LNCaP clone FGC (cell line): ENCODE measurements at regions not wholly inside any gene's neighbourhood (a gene's known extent, or its start where the extent isn't known, plus 50 kb on each side); places are given as distances from the start of the nearest gene placed in this dataset.

Source experiments
- DNase-seq: peaks from one replicate; pipeline ENCODE4 v3.0.0-alpha.2; 2011; ENCODE audit warnings: low read depth
- H3K4me3 ChIP-seq: 2 replicates; pipeline ENCODE4 v1.5.1; 2011; ENCODE audit warnings: mild to moderate bottlenecking, low read depth, low read length, control low read depth
- CTCF ChIP-seq: IDR thresholded peaks from 2 replicates; pipeline ENCODE4 v1.5.1; 2012; ENCODE audit warnings: mild to moderate bottlenecking; ENCODE audit not compliant: control insufficient read depth, insufficient read depth; ENCODE audit errors: extremely low read depth

DNA sequence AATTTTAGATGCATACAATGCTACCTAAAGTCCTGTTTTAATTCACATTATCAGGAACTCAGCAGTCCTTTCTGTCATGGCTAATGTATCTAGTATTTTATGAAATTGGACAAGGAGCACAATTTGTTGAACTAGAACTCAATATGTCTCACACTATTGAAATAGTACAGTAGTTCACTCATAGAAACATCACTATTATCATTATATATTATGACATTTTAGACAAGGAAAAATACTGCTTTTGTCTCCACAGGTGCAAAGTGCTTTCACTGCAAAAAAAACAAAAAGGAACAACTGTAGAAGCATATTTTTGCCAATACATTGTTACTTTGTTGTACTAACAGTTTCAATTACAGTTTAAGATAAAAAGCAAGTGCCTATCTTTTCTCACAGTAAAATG lies 419.2 kb upstream of the CDH19 start:
- DNase-seq, result no peak
- no peak overlapping the region for H3K4me3 ChIP-seq
- no peak for TF ChIP-seq CTCF

- no peak for TF ChIP-seq CTCF
- no peak overlapping the region for H3K4me3 ChIP-seq
- DNase-seq, result no peak
These were observed 407.0 kb upstream of the CDH19 start for GRCh38 chr18:67010919-67011318.

GRCh38 chr18:67007999-67008398 lies 404.1 kb upstream of the CDH19 start:
- no peak overlapping the region for H3K4me3 ChIP-seq
- DNase-seq, result no peak
- no peak for TF ChIP-seq CTCF

- no peak for TF ChIP-seq CTCF
- DNase-seq, result no peak
- no peak overlapping the region for H3K4me3 ChIP-seq
These were observed 403.2 kb upstream of the CDH19 start for GRCh38 chr18:67007085-67007484.

GRCh38 chr18:67001052-67001451 lies 397.2 kb upstream of the CDH19 start:
- no peak for DNase-seq
- no peak for TF ChIP-seq CTCF
- no peak overlapping the region for H3K4me3 ChIP-seq

GRCh38 chr18:66999003-66999402 lies 395.1 kb upstream of the CDH19 start:
- no peak for DNase-seq
- H3K4me3 ChIP-seq, result no peak overlapping the region
- TF ChIP-seq CTCF, result no peak

DNA sequence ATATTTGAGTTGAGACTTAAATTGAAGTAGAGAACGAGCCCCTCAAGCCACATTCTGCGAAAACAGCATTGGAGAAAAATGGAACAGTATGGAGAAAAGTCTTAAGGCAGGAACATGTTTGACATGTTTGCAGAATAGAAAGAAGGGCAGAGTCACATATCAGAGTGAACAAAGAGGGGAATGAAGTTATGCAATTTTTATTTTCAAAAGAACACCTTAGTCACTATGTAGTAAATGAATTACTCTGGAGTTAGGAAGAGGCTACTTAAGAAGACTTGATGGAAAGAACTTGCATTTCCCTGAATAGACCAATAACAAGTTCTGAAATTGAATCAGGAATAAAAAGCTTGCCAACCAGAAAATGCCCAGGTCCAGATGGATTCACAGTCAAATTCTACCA lies 391.4 kb upstream of the CDH19 start:
- TF ChIP-seq CTCF, result no peak
- no peak overlapping the region for H3K4me3 ChIP-seq
- DNase-seq, result no peak
